Smooth muscle cell (in vitro differentiated cells): ENCODE measurements at regions not wholly inside any gene's neighbourhood (a gene's known extent, or its start where the extent isn't known, plus 50 kb on each side); places are given as distances from the start of the nearest gene placed in this dataset.

ENCODE experiments used
- DNase-seq: peaks from one replicate; lab custom pipeline; 2025; ENCODE audit not compliant: unreplicated experiment; lab: John Stamatoyannopoulos, UW
- H2AFZ ChIP-seq: fragments of 200-600 bp; sonication (generic); 2 replicates; pipeline ENCODE4 v1.6.0; 2016; ENCODE audit warnings: antibody characterized with exemption, low read depth, mild to moderate bottlenecking
- H3F3A ChIP-seq: fragments of 200-600 bp; sonication (generic); 2 replicates; pipeline ENCODE4 v1.6.0; 2017; ENCODE audit warnings: antibody characterized with exemption, low read depth
- H3K27ac ChIP-seq: fragments of 200-600 bp; sonication (generic); 2 replicates; pipeline ENCODE4 v1.5.1; 2016; ENCODE audit warnings: low read depth, mild to moderate bottlenecking
- H3K27me3 ChIP-seq: fragments of 200-600 bp; sonication (generic); 2 replicates; pipeline ENCODE4 v1.6.1; 2016; ENCODE audit warnings: low read depth, mild to moderate bottlenecking
- H3K36me3 ChIP-seq: fragments of 200-600 bp; sonication (generic); 2 replicates; pipeline ENCODE4 v1.5.1; 2016; ENCODE audit warnings: low read depth
- H3K4me1 ChIP-seq: fragments of 200-600 bp; sonication (generic); 2 replicates; pipeline ENCODE4 v1.5.1; 2016; ENCODE audit warnings: low read depth
- H3K4me2 ChIP-seq: fragments of 200-600 bp; sonication (generic); 2 replicates; pipeline ENCODE4 v1.6.0; 2016; ENCODE audit warnings: mild to moderate bottlenecking
- H3K4me3 ChIP-seq: fragments of 200-600 bp; sonication (generic); 2 replicates; pipeline ENCODE4 v1.5.1; 2016; ENCODE audit warnings: mild to moderate bottlenecking
- H3K79me2 ChIP-seq: fragments of 200-600 bp; sonication (generic); 2 replicates; pipeline ENCODE4 v1.6.0; 2016; ENCODE audit warnings: low read depth, mild to moderate bottlenecking
- H3K9ac ChIP-seq: fragments of 200-600 bp; sonication (generic); 2 replicates; pipeline ENCODE4 v1.6.0; 2016; ENCODE audit warnings: low read depth
- H3K9me3 ChIP-seq: fragments of 200-600 bp; sonication (generic); replicated peaks from 2 replicates; pipeline ENCODE4 v1.5.1; 2016; ENCODE audit warnings: low read depth
- H4K20me1 ChIP-seq: fragments of 200-600 bp; sonication (generic); 2 replicates; pipeline ENCODE4 v1.6.0; 2016; ENCODE audit warnings: low read depth
- CTCF ChIP-seq: fragments of 200-600 bp; sonication (generic); IDR thresholded peaks from 2 replicates; pipeline ENCODE4 v1.5.1; 2017; ENCODE audit warnings: borderline replicate concordance, mild to moderate bottlenecking, antibody characterized with exemption; ENCODE audit not compliant: insufficient read depth, poor library complexity, severe bottlenecking
- WGBS: methylation state at CpG from one replicate; pipeline ENCODE4 v1.1.7; 2016; ENCODE audit warnings: low lambda C conversion rate; 5-methylcytosine and 5-hydroxymethylcytosine counted together

- TF ChIP-seq CTCF = no peak
- no peaks in the 10 kb centered on the region for H3K27me3 ChIP-seq
- DNase-seq = no peak
- no peak overlapping the region for H3K4me2 ChIP-seq
- H3K79me2 ChIP-seq = no peaks in the 10 kb centered on the region
- H3K27ac ChIP-seq = no peak overlapping the region
- H3K4me1 ChIP-seq = no peaks in the 10 kb centered on the region
- no peaks in the 10 kb centered on the region for H4K20me1 ChIP-seq
- no peak overlapping the region for H3K4me3 ChIP-seq
- no peaks in the 10 kb centered on the region for H3K36me3 ChIP-seq
- no peak overlapping the region for H3K9ac ChIP-seq
- no peak overlapping the region for H2AFZ ChIP-seq
- no peaks in the 10 kb centered on the region for H3K9me3 ChIP-seq
- WGBS = 94% methylated on average over 10 of the region's 10 CpGs
- H3F3A ChIP-seq = no peaks in the 10 kb centered on the region
Measured at GRCh38 chr15:81851325-81851724, 194.5 kb downstream of the MEX3B start.

- no peak overlapping the region for H3K27ac ChIP-seq
- 94% methylated on average over 6 of the region's 6 CpGs for WGBS
- H3K27me3 ChIP-seq = no peaks in the 10 kb centered on the region
- H2AFZ ChIP-seq = no peak overlapping the region
- no peak overlapping the region for H3K9ac ChIP-seq
- H4K20me1 ChIP-seq = no peaks in the 10 kb centered on the region
- no peak for DNase-seq
- H3K4me2 ChIP-seq = no peak overlapping the region
- no peaks in the 10 kb centered on the region for H3K4me1 ChIP-seq
- no peaks in the 10 kb centered on the region for H3F3A ChIP-seq
- no peak for TF ChIP-seq CTCF
- H3K9me3 ChIP-seq = no peaks in the 10 kb centered on the region
- H3K36me3 ChIP-seq = no peaks in the 10 kb centered on the region
- no peaks in the 10 kb centered on the region for H3K79me2 ChIP-seq
- no peak overlapping the region for H3K4me3 ChIP-seq
Measured at GRCh38 chr15:81849289-81849688, 196.5 kb downstream of the MEX3B start.

- TF ChIP-seq CTCF = no peak
- H3F3A ChIP-seq = no peaks in the 10 kb centered on the region
- H4K20me1 ChIP-seq = no peaks in the 10 kb centered on the region
- H3K36me3 ChIP-seq = no peaks in the 10 kb centered on the region
- H3K4me2 ChIP-seq = no peak overlapping the region
- no peak overlapping the region for H2AFZ ChIP-seq
- no peak overlapping the region for H3K27ac ChIP-seq
- no peaks in the 10 kb centered on the region for H3K27me3 ChIP-seq
- H3K79me2 ChIP-seq = no peaks in the 10 kb centered on the region
- H3K9me3 ChIP-seq = no peaks in the 10 kb centered on the region
- DNase-seq = no peak
- no peak overlapping the region for H3K4me3 ChIP-seq
- no peak overlapping the region for H3K9ac ChIP-seq
- WGBS = 93% methylated on average over 2 of the region's 2 CpGs
- H3K4me1 ChIP-seq = no peaks in the 10 kb centered on the region
Measured at GRCh38 chr15:81848701-81849100, 197.1 kb downstream of the MEX3B start.

GRCh38 chr15:81843757-81844407 lies 201.9 kb downstream of the MEX3B start:
- Histone ChIP-seq H3K9me3 (no peaks in the 10 kb centered on the region), H3K36me3 (no peaks in the 10 kb centered on the region), H3K4me2 (no peak overlapping the region), H4K20me1 (no peaks in the 10 kb centered on the region), H3K9ac (no peak overlapping the region), H3K27me3 (no peaks in the 10 kb centered on the region), H3K27ac (no peak overlapping the region), H2AFZ (no peak overlapping the region), H3F3A (no peaks in the 10 kb centered on the region), H3K4me3 (no peak overlapping the region), H3K79me2 (no peaks in the 10 kb centered on the region), H3K4me1 (no peaks in the 10 kb centered on the region)
- DNase-seq = no peak
- TF ChIP-seq CTCF = no peak
- WGBS = 97% methylated on average over 6 of the region's 6 CpGs
